ENCODE measurements at regions not wholly inside any gene's neighbourhood (a gene's known extent, or its start where the extent isn't known, plus 50 kb on each side); places are given as distances from the start of the nearest gene placed in this dataset.

GRCh38 chr20:9928955-9929354, 90.1 kb upstream of the PAK5 start:
- Histone ChIP-seq H3K36me3 (ENCODE audit: control insufficient read depth, insufficient read depth, low read length) (no peaks in the 10 kb centered on the region), H3K4me3 (ENCODE audit: low read depth, low read length) (no peak overlapping the region), H3K27me3 (ENCODE audit: control insufficient read depth, insufficient read depth, low read length) (no peaks in the 10 kb centered on the region)
- FAIRE-seq (no peak), DNase-seq (ENCODE audit: low read depth) (peak; percentile 81)
- TF ChIP-seq, protein P1, sequence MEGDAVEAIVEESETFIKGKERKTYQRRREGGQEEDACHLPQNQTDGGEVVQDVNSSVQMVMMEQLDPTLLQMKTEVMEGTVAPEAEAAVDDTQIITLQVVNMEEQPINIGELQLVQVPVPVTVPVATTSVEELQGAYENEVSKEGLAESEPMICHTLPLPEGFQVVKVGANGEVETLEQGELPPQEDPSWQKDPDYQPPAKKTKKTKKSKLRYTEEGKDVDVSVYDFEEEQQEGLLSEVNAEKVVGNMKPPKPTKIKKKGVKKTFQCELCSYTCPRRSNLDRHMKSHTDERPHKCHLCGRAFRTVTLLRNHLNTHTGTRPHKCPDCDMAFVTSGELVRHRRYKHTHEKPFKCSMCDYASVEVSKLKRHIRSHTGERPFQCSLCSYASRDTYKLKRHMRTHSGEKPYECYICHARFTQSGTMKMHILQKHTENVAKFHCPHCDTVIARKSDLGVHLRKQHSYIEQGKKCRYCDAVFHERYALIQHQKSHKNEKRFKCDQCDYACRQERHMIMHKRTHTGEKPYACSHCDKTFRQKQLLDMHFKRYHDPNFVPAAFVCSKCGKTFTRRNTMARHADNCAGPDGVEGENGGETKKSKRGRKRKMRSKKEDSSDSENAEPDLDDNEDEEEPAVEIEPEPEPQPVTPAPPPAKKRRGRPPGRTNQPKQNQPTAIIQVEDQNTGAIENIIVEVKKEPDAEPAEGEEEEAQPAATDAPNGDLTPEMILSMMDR (IDR thresholded peaks at IDR 0.05; ENCODE audit: insufficient read depth, low read length, severe bottlenecking), result no peak

DNA sequence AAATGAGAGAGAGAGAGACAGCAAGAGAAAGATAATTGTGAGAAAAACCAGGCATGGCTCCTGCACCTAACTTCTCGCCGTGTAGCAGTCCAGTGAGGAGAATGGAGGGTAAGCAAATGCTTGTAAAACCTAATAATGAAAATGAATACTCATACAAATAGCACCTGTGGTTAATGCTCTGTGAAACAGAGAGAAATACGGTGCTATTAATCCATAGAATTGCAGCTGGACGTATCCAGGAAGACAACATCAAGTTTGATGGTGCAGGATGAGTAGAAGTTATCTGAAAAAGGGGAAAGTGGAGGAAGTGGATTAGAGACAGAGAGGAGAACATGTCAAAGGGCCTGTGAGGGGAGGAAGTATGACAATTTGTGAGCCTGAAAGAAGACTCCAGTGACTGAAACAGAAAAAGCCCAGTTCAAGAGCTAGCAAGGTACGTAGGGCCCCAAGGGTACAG, 89.4 kb upstream of the PAK5 start:
- FAIRE-seq (no peak), DNase-seq (ENCODE audit: low read depth) (no peak)
- Histone ChIP-seq H3K36me3 (ENCODE audit: control insufficient read depth, insufficient read depth, low read length) (no peaks in the 10 kb centered on the region), H3K27me3 (ENCODE audit: control insufficient read depth, insufficient read depth, low read length) (no peaks in the 10 kb centered on the region), H3K4me3 (ENCODE audit: low read depth, low read length) (no peak overlapping the region)
- TF ChIP-seq, protein P1 (IDR thresholded peaks at IDR 0.05; ENCODE audit: insufficient read depth, low read length, severe bottlenecking), result no peak

DNA sequence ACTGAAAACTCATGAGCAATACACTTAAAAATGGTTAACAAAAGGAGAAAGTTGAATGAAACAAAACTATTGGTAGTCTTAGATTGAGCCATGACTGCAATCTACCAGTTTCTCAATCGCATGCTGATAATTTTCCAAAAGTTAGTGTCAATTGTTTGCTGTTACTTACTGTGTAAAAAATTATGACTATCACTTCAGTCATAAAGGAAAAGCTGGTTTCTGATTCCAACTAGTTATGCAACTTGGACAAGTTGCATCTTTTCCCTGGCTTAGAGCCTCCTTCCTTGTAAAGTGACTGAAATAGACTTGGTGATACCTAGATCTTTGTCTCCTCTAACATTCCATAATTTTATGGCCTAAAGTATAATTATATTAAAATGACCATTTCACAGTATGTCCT, 88.3 kb upstream of the PAK5 start:
- no peaks in the 10 kb centered on the region for H3K27me3 ChIP-seq (ENCODE audit: control insufficient read depth, insufficient read depth, low read length)
- TF ChIP-seq, protein P1 (IDR thresholded peaks at IDR 0.05; ENCODE audit: insufficient read depth, low read length, severe bottlenecking), result no peak
- H3K36me3 ChIP-seq (ENCODE audit: control insufficient read depth, insufficient read depth, low read length), result no peaks in the 10 kb centered on the region
- DNase-seq (ENCODE audit: low read depth), result peak; percentile 96
- FAIRE-seq, result no peak
- H3K4me3 ChIP-seq (ENCODE audit: low read depth, low read length), result no peak overlapping the region

GRCh38 chr20:9926476-9926875, 87.6 kb upstream of the PAK5 start:
- no peak for DNase-seq (ENCODE audit: low read depth)
- FAIRE-seq, result no peak
- H3K4me3 ChIP-seq (ENCODE audit: low read depth, low read length), result no peak overlapping the region
- no peaks in the 10 kb centered on the region for H3K27me3 ChIP-seq (ENCODE audit: control insufficient read depth, insufficient read depth, low read length)
- no peaks in the 10 kb centered on the region for H3K36me3 ChIP-seq (ENCODE audit: control insufficient read depth, insufficient read depth, low read length)
- TF ChIP-seq, protein P1 (IDR thresholded peaks at IDR 0.05; ENCODE audit: insufficient read depth, low read length, severe bottlenecking), result no peak

DNA sequence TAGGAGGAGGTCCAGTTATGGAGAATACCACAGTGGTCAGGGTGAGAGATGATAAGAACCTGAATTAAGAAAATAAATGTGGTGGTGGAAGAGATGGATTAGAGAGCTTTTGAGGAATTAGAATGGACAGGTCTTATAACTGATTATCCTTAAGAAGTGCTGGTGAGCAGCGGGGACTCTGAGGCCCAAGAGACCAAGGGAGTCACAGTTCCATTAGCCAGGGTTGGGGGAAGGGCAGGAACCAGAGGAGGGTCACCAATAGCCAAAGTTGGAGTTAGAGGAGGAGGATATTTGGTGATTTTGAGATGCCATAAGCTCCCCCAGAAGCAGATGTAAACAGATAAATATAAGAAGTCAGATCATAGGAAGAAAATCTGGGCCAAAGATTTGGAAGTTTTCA, 87.1 kb upstream of the PAK5 start:
- DNase-seq (ENCODE audit: low read depth) (no peak), FAIRE-seq (no peak)

DNA sequence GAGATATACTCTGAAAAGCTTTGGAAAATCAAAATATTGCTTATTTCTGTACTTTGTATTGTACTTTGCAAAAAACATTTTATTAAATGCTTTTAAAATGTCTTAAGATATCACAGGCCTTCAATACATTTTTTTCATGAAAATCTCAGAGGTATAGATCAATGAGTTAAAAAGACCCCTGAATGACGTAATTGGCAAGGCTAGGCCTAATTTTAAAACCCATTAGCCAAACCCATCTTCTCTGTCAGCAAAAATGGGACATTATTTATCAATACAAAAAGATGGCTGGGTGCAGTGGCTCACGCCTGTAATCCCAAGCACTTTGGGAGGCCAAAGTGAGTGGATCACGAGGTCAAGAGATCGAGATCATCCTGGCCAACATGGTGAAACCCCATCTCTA, 84.8 kb upstream of the PAK5 start:
- DNase-seq (ENCODE audit: low read depth), result no peak
- Histone ChIP-seq H3K27me3 (ENCODE audit: control insufficient read depth, insufficient read depth, low read length) (no peaks in the 10 kb centered on the region), H3K4me3 (ENCODE audit: low read depth, low read length) (no peak overlapping the region), H3K36me3 (ENCODE audit: control insufficient read depth, insufficient read depth, low read length) (no peaks in the 10 kb centered on the region)
- FAIRE-seq, result no peak
- TF ChIP-seq, protein P1 (IDR thresholded peaks at IDR 0.05; ENCODE audit: insufficient read depth, low read length, severe bottlenecking), result no peak

More for the DNA sequence above, 87.1 kb upstream of the PAK5 start:
- TF ChIP-seq, protein P1 (IDR thresholded peaks at IDR 0.05; ENCODE audit: insufficient read depth, low read length, severe bottlenecking), result no peak
- H3K4me3 ChIP-seq (ENCODE audit: low read depth, low read length), result no peak overlapping the region
- no peaks in the 10 kb centered on the region for H3K27me3 ChIP-seq (ENCODE audit: control insufficient read depth, insufficient read depth, low read length)
- no peaks in the 10 kb centered on the region for H3K36me3 ChIP-seq (ENCODE audit: control insufficient read depth, insufficient read depth, low read length)
